Right renal cortex interstitium (tissue), 3 donors: ENCODE measurements at regions not wholly inside any gene's neighbourhood (a gene's known extent, or its start where the extent isn't known, plus 50 kb on each side); places are given as distances from the start of the nearest gene placed in this dataset.
"Not testable (repeated sequence)": the region's sequence is repeated elsewhere in the genome, so short reads cannot be mapped to it uniquely, and the experiment has no call there.

Source experiments
- DNase-seq, 3 donors: peaks; one replicate each; pipeline ENCODE4 v3.0.0-alpha.2; 2013; ENCODE audit warnings: low read depth in 3 of 3, low spot score in 2 of 3

GRCh38 chr20:11467436-11467835 lies 450.3 kb upstream of the BTBD3 start:
- no peak for DNase-seq

- no peak for DNase-seq
Observed at GRCh38 chr20:11468880-11469279, 448.8 kb upstream of the BTBD3 start.

GRCh38 chr20:11469795-11470435 lies 447.8 kb upstream of the BTBD3 start:
- DNase-seq, result no peak

- DNase-seq, result no peak
Observed at GRCh38 chr20:11473983-11474382, 443.7 kb upstream of the BTBD3 start.

- no peak for DNase-seq
Observed at GRCh38 chr20:11483697-11484096, 434.0 kb upstream of the BTBD3 start.

GRCh38 chr20:11484479-11484878 lies 433.2 kb upstream of the BTBD3 start:
- no peak for DNase-seq

- DNase-seq, result no peak
Observed at GRCh38 chr20:11492386-11492785, 425.3 kb upstream of the BTBD3 start.

GRCh38 chr20:11492846-11493245 lies 424.8 kb upstream of the BTBD3 start:
- no peak for DNase-seq

GRCh38 chr20:11496380-11496779 lies 421.3 kb upstream of the BTBD3 start:
- DNase-seq, result no peak

- no peak for DNase-seq
Observed at GRCh38 chr20:11497545-11497944, 420.1 kb upstream of the BTBD3 start.

GRCh38 chr20:11499101-11499634 lies 418.5 kb upstream of the BTBD3 start:
- no peak for DNase-seq

- DNase-seq, result no peak
Observed at GRCh38 chr20:11502061-11502460, 415.6 kb upstream of the BTBD3 start.

- DNase-seq, result no peak
Observed at GRCh38 chr20:11502671-11503070, 415.0 kb upstream of the BTBD3 start.

- DNase-seq, result no peak
Observed at GRCh38 chr20:11509776-11510175, 407.9 kb upstream of the BTBD3 start.

GRCh38 chr20:11511821-11512220 lies 405.9 kb upstream of the BTBD3 start:
- DNase-seq, result no peak

GRCh38 chr20:11513241-11513745 lies 404.4 kb upstream of the BTBD3 start:
- DNase-seq, result not testable (repeated sequence)

GRCh38 chr20:11516448-11516847 lies 401.2 kb upstream of the BTBD3 start:
- DNase-seq, result no peak

GRCh38 chr20:11520596-11520995 lies 397.1 kb upstream of the BTBD3 start:
- no peak for DNase-seq

- DNase-seq, result no peak
Observed at GRCh38 chr20:11521476-11522365, 396.0 kb upstream of the BTBD3 start.

- no peak for DNase-seq
Observed at GRCh38 chr20:11522366-11522741, 395.3 kb upstream of the BTBD3 start.

- DNase-seq, result no peak
Observed at GRCh38 chr20:11529047-11529446, 388.6 kb upstream of the BTBD3 start.

- DNase-seq, result no peak
Observed at GRCh38 chr20:11537032-11537431, 380.7 kb upstream of the BTBD3 start.
